ENCODE measurements at regions not wholly inside any gene's neighbourhood (a gene's known extent, or its start where the extent isn't known, plus 50 kb on each side); places are given as distances from the start of the nearest gene placed in this dataset.
A peak's percentile ranks its signal among the peaks of the same experiment; 100 is the strongest.
"Not testable (repeated sequence)": the region's sequence is repeated elsewhere in the genome, so short reads cannot be mapped to it uniquely, and the experiment has no call there.

GRCh38 chr12:33966219-33966618, 56.1 kb upstream of the ALG10 start:
- CTCF ChIA-PET; H3K27ac ChIP-seq (ENCODE audit: extremely low read depth, low read depth, low read length); POLR2A ChIA-PET; H3K36me3 ChIP-seq (ENCODE audit: control insufficient read depth in 2 of 2, insufficient read depth in 1 of 2, low read length in 2 of 2); H3K9me3 ChIP-seq (ENCODE audit: control insufficient read depth, insufficient read depth, low read depth, low read length); H3K4me1 ChIP-seq (ENCODE audit: control insufficient read depth, insufficient read depth, low read length); H3K4me3 ChIP-seq (ENCODE audit: low read depth, low read length): not testable (repeated sequence)
- TF ChIP-seq SP2 (tag by site-specific recombination; IDR thresholded peaks at IDR 0.05): 0 out of 2 replicates have a peak, but pooled peaks have one; percentile 20

GRCh38 chr12:33967760-33968159, 54.5 kb upstream of the ALG10 start:
- Histone ChIP-seq H3K9me3 (ENCODE audit: control insufficient read depth, insufficient read depth, low read depth, low read length) (no peaks in the 10 kb centered on the region), H3K27ac (ENCODE audit: extremely low read depth, low read depth, low read length) (no peak overlapping the region), H3K36me3 (ENCODE audit: control insufficient read depth in 2 of 2, insufficient read depth in 1 of 2, low read length in 2 of 2) (no peaks in the 10 kb centered on the region), H3K4me3 (ENCODE audit: low read depth, low read length) (no peak overlapping the region), H3K4me1 (ENCODE audit: control insufficient read depth, insufficient read depth, low read length) (no peaks in the 10 kb centered on the region)
- TF ChIP-seq MYNN (tag by site-specific recombination; IDR thresholded peaks at IDR 0.05; ENCODE audit: borderline replicate concordance) (no peak), SP2 (tag by site-specific recombination; IDR thresholded peaks at IDR 0.05) (no peak), ZNF791 (tag by site-specific recombination; IDR thresholded peaks at IDR 0.05) (no peak), ZNF114 (tag by site-specific recombination; IDR thresholded peaks at IDR 0.05) (no peak), SETDB1 (IDR thresholded peaks at IDR 0.05; ENCODE audit: insufficient read length, low read length) (no peak), SCRT2 (tag by site-specific recombination; IDR thresholded peaks at IDR 0.05) (no peak), ZNF560 (tag by site-specific recombination; IDR thresholded peaks at IDR 0.05; ENCODE audit: borderline replicate concordance) (no peak), ZNF549 (tag by site-specific recombination; IDR thresholded peaks at IDR 0.05) (no peak), ZNF274 (IDR thresholded peaks at IDR 0.05; ENCODE audit: low read length) (no peak), ZNF274 (tag by site-specific recombination; IDR thresholded peaks at IDR 0.05; ENCODE audit: borderline replicate concordance) (no peak), ZBTB48 (tag by site-specific recombination; IDR thresholded peaks at IDR 0.05) (no peak)
- TF ChIP-seq, protein P1, sequence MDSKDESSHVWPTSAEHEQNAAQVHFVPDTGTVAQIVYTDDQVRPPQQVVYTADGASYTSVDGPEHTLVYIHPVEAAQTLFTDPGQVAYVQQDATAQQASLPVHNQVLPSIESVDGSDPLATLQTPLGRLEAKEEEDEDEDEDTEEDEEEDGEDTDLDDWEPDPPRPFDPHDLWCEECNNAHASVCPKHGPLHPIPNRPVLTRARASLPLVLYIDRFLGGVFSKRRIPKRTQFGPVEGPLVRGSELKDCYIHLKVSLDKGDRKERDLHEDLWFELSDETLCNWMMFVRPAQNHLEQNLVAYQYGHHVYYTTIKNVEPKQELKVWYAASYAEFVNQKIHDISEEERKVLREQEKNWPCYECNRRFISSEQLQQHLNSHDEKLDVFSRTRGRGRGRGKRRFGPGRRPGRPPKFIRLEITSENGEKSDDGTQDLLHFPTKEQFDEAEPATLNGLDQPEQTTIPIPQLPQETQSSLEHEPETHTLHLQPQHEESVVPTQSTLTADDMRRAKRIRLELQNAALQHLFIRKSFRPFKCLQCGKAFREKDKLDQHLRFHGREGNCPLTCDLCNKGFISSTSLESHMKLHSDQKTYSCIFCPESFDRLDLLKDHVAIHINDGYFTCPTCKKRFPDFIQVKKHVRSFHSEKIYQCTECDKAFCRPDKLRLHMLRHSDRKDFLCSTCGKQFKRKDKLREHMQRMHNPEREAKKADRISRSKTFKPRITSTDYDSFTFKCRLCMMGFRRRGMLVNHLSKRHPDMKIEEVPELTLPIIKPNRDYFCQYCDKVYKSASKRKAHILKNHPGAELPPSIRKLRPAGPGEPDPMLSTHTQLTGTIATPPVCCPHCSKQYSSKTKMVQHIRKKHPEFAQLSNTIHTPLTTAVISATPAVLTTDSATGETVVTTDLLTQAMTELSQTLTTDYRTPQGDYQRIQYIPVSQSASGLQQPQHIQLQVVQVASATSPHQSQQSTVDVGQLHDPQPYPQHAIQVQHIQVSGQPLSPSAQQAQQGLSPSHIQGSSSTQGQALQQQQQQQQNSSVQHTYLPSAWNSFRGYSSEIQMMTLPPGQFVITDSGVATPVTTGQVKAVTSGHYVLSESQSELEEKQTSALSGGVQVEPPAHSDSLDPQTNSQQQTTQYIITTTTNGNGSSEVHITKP (tag by site-specific recombination; IDR thresholded peaks at IDR 0.05): no peak
- ChIA-PET CTCF (no interaction called here), POLR2A (interaction anchor here (0.6 kb wide), 1 partner anchor 54 kb away, joined by 3 read pairs; no protein-coding TSS in a partner anchor)
